HK-2 (cell line): ENCODE measurements at regions not wholly inside any gene's neighbourhood (a gene's known extent, or its start where the extent isn't known, plus 50 kb on each side); places are given as distances from the start of the nearest gene placed in this dataset.
"Not testable (repeated sequence)": the region's sequence is repeated elsewhere in the genome, so short reads cannot be mapped to it uniquely, and the experiment has no call there.

ENCODE experiments used
- DNase-seq: peaks from one replicate; pipeline ENCODE4 v3.0.0-alpha.2; 2018; ENCODE audit not compliant: unreplicated experiment

DNA sequence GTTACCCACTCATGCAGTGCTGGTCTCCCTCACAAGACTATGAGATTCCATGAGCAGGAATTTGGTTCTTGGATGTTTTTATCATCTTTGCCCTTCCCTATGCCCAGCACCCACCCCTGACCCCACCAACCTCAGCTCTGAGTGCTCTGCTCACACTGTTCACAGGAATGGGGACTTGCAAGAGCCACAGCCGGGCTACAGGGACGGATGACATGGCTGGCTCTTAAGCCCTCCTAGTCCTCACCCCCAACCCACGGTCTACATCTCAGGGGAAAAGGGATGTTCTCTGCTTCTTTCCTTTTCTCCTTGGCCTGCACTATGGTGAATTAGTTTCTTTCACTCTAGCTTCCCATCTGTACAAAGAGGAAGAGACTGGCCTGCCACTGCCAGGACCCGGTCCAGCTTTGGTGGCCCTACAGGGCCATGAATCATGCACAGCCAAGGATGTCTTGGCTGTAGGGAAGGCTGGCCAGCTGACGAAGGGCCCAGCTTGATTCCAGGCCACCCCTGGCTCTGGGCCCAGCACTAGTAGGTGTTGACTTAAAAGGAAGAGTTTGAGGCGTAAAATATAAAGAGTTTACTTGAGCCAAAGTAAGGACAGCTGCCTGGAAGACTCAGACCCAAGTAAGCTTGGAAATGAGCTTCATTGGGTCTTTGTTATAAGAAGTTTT is 79.7 kb upstream of the MTLN start:
- DNase-seq = not testable (repeated sequence)

GRCh38 chr2:110287817-110288216 is 75.5 kb upstream of the MTLN start:
- DNase-seq = not testable (repeated sequence)

DNA sequence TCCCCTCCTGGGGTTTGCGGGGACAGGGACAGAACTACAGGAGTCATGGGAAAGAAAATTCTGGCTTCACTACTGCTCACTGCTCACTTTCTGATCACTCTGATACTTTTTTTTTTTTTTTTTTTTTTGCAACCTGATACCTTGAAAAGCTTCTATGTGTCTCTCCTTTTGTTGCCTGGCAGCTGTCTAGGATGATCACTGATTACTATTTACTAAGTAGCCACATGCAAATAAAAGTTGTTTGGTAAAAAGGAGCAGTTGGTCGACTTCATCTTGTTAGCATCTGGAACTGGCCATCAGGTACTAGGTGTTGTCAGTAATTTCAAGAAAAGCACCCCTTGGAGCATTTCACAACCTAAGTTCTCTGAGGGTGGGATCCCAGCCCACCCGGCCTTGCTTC is 74.9 kb upstream of the MTLN start:
- not testable (repeated sequence) for DNase-seq

DNA sequence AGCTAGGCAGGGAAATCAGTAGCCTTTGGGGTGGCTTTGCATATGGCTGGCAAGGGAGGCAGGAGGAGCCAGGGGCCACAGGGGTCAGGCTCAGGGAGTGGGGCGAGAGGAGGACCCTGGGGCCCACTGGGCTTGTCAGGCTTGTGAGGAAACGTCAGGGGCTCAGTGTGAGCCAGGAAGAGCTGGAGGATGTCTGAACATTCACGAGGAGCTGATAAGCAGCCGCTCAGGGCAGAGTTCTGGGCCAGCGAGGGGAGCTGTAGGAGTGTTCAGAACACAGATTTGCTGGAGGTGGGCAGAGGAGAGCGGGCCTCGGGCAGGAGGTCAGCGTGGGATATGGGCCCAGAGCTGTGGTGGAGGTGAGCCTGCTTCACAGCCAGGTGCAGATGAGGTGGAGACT is 72.7 kb upstream of the MTLN start:
- DNase-seq = not testable (repeated sequence)

DNA sequence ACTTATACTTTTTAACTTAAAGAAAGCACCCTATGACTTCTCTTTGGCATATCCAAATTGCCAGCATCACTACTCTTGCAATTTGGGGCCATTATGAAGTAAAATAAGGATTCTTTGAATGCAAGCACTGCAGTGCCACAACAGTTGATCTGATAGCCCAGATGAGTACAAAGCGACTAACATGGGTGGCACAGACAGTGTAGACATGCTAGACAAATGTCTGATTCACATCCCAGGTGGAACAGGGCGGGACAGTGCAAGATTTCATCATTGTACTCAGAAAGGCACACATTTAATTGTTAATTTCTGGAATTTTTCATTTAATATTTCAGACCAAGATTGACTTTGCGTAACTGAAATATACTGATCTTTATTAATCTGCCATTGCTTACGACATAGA is 68.5 kb upstream of the MTLN start:
- not testable (repeated sequence) for DNase-seq

DNA sequence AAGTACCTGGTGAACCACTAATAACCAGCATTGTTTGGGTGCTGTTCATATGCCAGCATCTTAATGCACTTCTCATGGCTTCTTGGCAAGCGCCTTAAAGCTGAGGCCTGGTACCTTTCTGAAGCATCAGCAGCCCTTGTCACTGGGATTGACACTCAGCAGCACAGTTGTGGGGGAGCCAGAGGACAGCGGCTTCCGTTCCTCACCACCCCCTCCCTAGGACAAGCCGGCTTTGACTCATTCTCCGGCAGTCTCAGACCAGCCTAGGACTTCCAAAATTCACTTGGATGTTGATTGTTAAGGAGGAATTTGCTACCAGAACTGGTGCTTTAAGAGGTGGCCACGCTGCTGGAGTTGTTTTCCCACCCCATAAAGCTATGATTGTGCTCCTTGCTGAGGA is 64.7 kb upstream of the MTLN start:
- not testable (repeated sequence) for DNase-seq

GRCh38 chr2:110276092-110276491 is 63.7 kb upstream of the MTLN start:
- not testable (repeated sequence) for DNase-seq

- not testable (repeated sequence) for DNase-seq
Measured at GRCh38 chr2:110269674-110270073, 57.3 kb upstream of the MTLN start.

DNA sequence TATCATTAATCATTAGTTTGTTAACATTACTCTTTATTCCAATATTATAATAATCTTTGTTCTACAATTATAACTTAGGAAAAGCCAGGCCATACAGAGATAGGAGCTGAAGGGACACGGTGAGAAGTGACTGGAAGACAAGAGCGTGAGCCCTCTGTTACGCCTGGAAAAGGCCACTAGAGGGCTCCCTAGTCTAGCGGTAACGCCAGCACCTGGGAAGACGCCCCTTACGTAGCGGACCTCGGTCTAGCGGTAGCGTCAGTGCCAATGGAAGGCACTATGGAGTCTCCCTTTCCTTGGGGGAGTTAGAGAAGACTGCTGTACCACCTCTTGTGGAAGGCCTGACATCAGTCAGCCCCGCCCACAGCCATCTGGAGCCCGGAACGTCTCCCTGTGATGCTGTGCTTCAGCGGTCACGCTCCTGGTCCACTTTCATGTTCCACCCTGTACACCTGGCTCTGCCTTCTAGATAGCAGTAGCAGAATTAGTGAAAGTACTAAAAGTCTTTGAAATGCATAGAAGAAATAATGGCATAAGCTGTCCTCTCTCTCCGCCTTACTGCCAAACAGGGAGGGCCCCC is 55.6 kb upstream of the MTLN start:
- DNase-seq = not testable (repeated sequence)

- DNase-seq = not testable (repeated sequence)
Measured at GRCh38 chr2:110264804-110265203, 52.5 kb upstream of the MTLN start.

DNA sequence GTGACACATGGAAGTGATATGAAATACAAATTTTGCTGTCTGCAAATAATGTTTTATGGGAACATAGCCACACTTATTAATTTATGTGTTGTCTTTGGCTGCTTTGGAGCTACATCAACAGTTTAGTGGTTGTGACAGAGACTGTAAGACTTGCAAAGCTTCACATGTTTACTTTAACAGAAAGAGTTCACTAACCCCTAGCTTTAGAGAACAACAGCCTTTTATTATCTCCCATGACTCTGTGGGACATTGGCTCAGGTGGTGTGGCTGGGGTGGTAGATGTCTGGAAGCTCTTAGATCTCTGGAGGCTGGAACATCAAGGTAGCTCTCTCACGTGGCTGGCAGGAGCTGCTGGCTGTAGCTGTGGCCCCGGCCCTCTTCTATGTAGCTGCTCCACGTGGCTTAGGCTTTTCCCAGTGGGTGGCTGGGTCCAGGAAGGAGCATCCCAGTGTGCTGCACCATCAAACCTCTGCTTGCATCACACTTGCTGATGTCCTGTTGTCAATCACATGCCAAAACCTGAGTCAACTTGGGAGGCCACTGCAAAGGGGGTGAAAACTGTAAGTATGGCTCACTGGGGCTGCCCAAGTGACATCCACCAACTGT is 51.8 kb upstream of the MTLN start:
- DNase-seq = not testable (repeated sequence)

- not testable (repeated sequence) for DNase-seq
Measured at GRCh38 chr2:110263462-110263861, 51.1 kb upstream of the MTLN start.
